HEK293 (cell line): ENCODE measurements at regions not wholly inside any gene's neighbourhood (a gene's known extent, or its start where the extent isn't known, plus 50 kb on each side); places are given as distances from the start of the nearest gene placed in this dataset.

Experiments used
- CTCF ChIA-PET: fragments of 350-600 bp; formaldehyde crosslinking; extraction: SDS; loops from one replicate; lab custom pipeline; 2021; ENCODE audit warnings: antibody characterized with exemption; lab: Yijun Ruan, JAX
- POLR2A ChIA-PET: fragments of 300-600 bp; formaldehyde crosslinking; extraction: SDS; loops from one replicate; lab custom pipeline; 2020; ENCODE audit warnings: antibody characterized with exemption, inconsistent platforms; lab: Yijun Ruan, JAX
- H3K27ac ChIP-seq: fragments of 200-500 bp; sonication (Bioruptor generic); 2 replicates; pipeline ENCODE4 v1.5.1; 2014; ENCODE audit warnings: low read depth, low read length, control low read depth, inconsistent platforms; ENCODE audit errors: extremely low read depth
- H3K36me3 ChIP-seq, 2 experiments: fragments of 200-500 bp in 1 of 2; sonication (Bioruptor generic) in 1 of 2; 1 replicate in 1 of 2; 2 replicates in 1 of 2; pipeline ENCODE4 v1.5.1; 2014 to 2017; ENCODE audit warnings: inconsistent platforms in 2 of 2, low read length in 2 of 2; ENCODE audit not compliant: control insufficient read depth in 2 of 2, insufficient read depth in 1 of 2
- H3K4me1 ChIP-seq: fragments of 200-500 bp; sonication (Bioruptor generic); 2 replicates; pipeline ENCODE4 v1.5.1; 2014; ENCODE audit warnings: mild to moderate bottlenecking, low read length, inconsistent platforms; ENCODE audit not compliant: control insufficient read depth, insufficient read depth
- H3K4me3 ChIP-seq: 2 replicates; pipeline ENCODE4 v1.5.1; 2011; ENCODE audit warnings: low read depth, mild to moderate bottlenecking, control low read depth, low read length, moderate library complexity
- H3K9me3 ChIP-seq: fragments of 200-500 bp; sonication (Bioruptor generic); 2 replicates; pipeline ENCODE4 v1.5.1; 2014; ENCODE audit warnings: low read depth, low read length, inconsistent platforms; ENCODE audit not compliant: control insufficient read depth, insufficient read depth
- BCL11B ChIP-seq: fragments of 450-650 bp; formaldehyde crosslinking; IDR thresholded peaks from 2 replicates; pipeline ENCODE4 v1.5.1; 2016; ENCODE audit warnings: low read depth, missing biosample characterization, missing genetic modification characterization
- BCL6B ChIP-seq: fragments of 450-650 bp; formaldehyde crosslinking; IDR thresholded peaks from 2 replicates; pipeline ENCODE4 v1.5.1; 2017; ENCODE audit warnings: missing biosample characterization, missing genetic modification characterization
- HOXC10 ChIP-seq: sonication (generic); formaldehyde crosslinking; IDR thresholded peaks from 2 replicates; pipeline ENCODE4 v1.8.1; 2023; ENCODE audit warnings: mild to moderate bottlenecking, missing genetic modification reagents
- KLF17 ChIP-seq: fragments of 450-650 bp; formaldehyde crosslinking; IDR thresholded peaks from 2 replicates; pipeline ENCODE4 v1.5.1; 2016; ENCODE audit warnings: missing biosample characterization, missing genetic modification characterization
- REPIN1 ChIP-seq: fragments of 450-650 bp; formaldehyde crosslinking; IDR thresholded peaks from 2 replicates; pipeline ENCODE4 v1.5.1; 2017; ENCODE audit warnings: missing biosample characterization, missing genetic modification characterization, low read depth
- TRIM28 ChIP-seq: IDR thresholded peaks from 2 replicates; pipeline ENCODE4 v1.6.1; 2011; ENCODE audit warnings: low read length, control low read depth, borderline replicate concordance
- ZBTB44 ChIP-seq: fragments of 450-650 bp; IDR thresholded peaks from 2 replicates; pipeline ENCODE4 v1.5.1; 2018; ENCODE audit warnings: missing biosample characterization, mild to moderate bottlenecking, missing genetic modification characterization
- ZNF114 ChIP-seq: fragments of 450-650 bp; formaldehyde crosslinking; IDR thresholded peaks from 2 replicates; pipeline ENCODE4 v1.5.0; 2017; ENCODE audit warnings: missing biosample characterization, missing genetic modification characterization
- ZNF148 ChIP-seq: fragments of 450-650 bp; formaldehyde crosslinking; IDR thresholded peaks from 2 replicates; pipeline ENCODE4 v1.5.0; 2017; ENCODE audit warnings: missing biosample characterization, missing genetic modification characterization, borderline replicate concordance
- ZNF184 ChIP-seq: fragments of 450-650 bp; IDR thresholded peaks from 2 replicates; pipeline ENCODE4 v1.5.1; 2018; ENCODE audit warnings: missing biosample characterization, mild to moderate bottlenecking, missing genetic modification characterization
- ZNF214 ChIP-seq: fragments of 450-650 bp; formaldehyde crosslinking; IDR thresholded peaks from 2 replicates; pipeline ENCODE4 v1.5.1; 2017; ENCODE audit warnings: missing biosample characterization, mild to moderate bottlenecking, missing genetic modification characterization, borderline replicate concordance
- ZNF223 ChIP-seq: fragments of 450-650 bp; formaldehyde crosslinking; IDR thresholded peaks from 2 replicates; pipeline ENCODE4 v1.5.1; 2016; ENCODE audit warnings: missing biosample characterization, missing genetic modification characterization
- ZNF239 ChIP-seq: fragments of 450-650 bp; formaldehyde crosslinking; IDR thresholded peaks from 2 replicates; pipeline ENCODE4 v1.5.1; 2016; ENCODE audit warnings: missing biosample characterization, missing genetic modification characterization
- ZNF266 ChIP-seq: fragments of 450-650 bp; formaldehyde crosslinking; IDR thresholded peaks from 2 replicates; pipeline ENCODE4 v1.5.1; 2016; ENCODE audit warnings: missing biosample characterization, missing genetic modification characterization, low read depth
- ZNF280C ChIP-seq: fragments of 450-650 bp; formaldehyde crosslinking; IDR thresholded peaks from 2 replicates; pipeline ENCODE4 v1.5.1; 2016; ENCODE audit warnings: missing biosample characterization, missing genetic modification characterization
- ZNF37A ChIP-seq: fragments of 450-650 bp; IDR thresholded peaks from 2 replicates; pipeline ENCODE4 v1.5.1; 2018; ENCODE audit warnings: missing biosample characterization, missing genetic modification characterization
- ZNF658 ChIP-seq: fragments of 450-650 bp; formaldehyde crosslinking; IDR thresholded peaks from 2 replicates; pipeline ENCODE4; 2016; ENCODE audit warnings: missing biosample characterization, missing genetic modification characterization
- ZNF76 ChIP-seq: fragments of 450-650 bp; formaldehyde crosslinking; IDR thresholded peaks from 2 replicates; pipeline ENCODE4; 2016; ENCODE audit warnings: low read depth, missing biosample characterization, missing genetic modification characterization, borderline replicate concordance
- ZNF768 ChIP-seq: fragments of 450-650 bp; formaldehyde crosslinking; IDR thresholded peaks from 2 replicates; pipeline ENCODE4 v1.5.1; 2018; ENCODE audit warnings: missing biosample characterization, mild to moderate bottlenecking, missing genetic modification characterization

- TF ChIP-seq ZNF148 (tag by site-specific recombination) (no peak), ZNF214 (tag by site-specific recombination) (no peak), ZNF658 (no peak), HOXC10 (CRISPR knock-in tag) (no peak), ZNF37A (tag by site-specific recombination) (no peak), BCL11B (tag by site-specific recombination) (no peak), BCL6B (tag by site-specific recombination) (no peak), KLF17 (tag by site-specific recombination) (no peak), ZNF768 (tag by site-specific recombination) (no peak), ZNF266 (tag by site-specific recombination) (no peak), ZNF280C (tag by site-specific recombination) (no peak), ZNF223 (tag by site-specific recombination) (no peak), TRIM28 (no peak), REPIN1 (no peak), ZNF76 (tag by site-specific recombination) (no peak), ZNF184 (tag by site-specific recombination) (no peak), ZBTB44 (tag by site-specific recombination) (no peak), ZNF114 (tag by site-specific recombination) (no peak), ZNF239 (tag by site-specific recombination) (no peak)
- ChIA-PET CTCF (interaction anchor here (0.6 kb wide), 1 partner anchor 750 kb away, joined by 4 read pairs; no protein-coding TSS in a partner anchor), POLR2A (no interaction called here)
- Histone ChIP-seq H3K9me3 (no peaks in the 10 kb centered on the region), H3K27ac (no peak overlapping the region), H3K4me1 (no peaks in the 10 kb centered on the region), H3K36me3 (no peaks in the 10 kb centered on the region), H3K4me3 (no peak overlapping the region)
Measured at GRCh38 chr5:126030698-126031097, 392.5 kb upstream of the GRAMD2B start.
